Prostate gland (tissue), 2 donors: ENCODE measurements at regions not wholly inside any gene's neighbourhood (a gene's known extent, or its start where the extent isn't known, plus 50 kb on each side); places are given as distances from the start of the nearest gene placed in this dataset.

Experiments used
- CTCF ChIP-seq, 4 experiments: fragments of 200-600 bp in 2 of 4; fragments of 450-650 bp in 2 of 4; sonication (generic) in 2 of 4; IDR thresholded peaks; 1 replicate in 3 of 4; 2 replicates in 1 of 4; pipeline ENCODE4 v1.5.1; 2016 to 2019; ENCODE audit warnings: antibody characterized with exemption in 4 of 4, mild to moderate bottlenecking in 2 of 4, moderate library complexity in 2 of 4
- POLR2AphosphoS5 ChIP-seq: sonication (generic); formaldehyde crosslinking; IDR thresholded peaks from one replicate; pipeline ENCODE4 v1.6.1; 2017; ENCODE audit warnings: antibody characterized with exemption

- TF ChIP-seq CTCF (IDR thresholded peaks at IDR 0.05) (no peak), POLR2AphosphoS5 (no peak)
These were observed 225.7 kb upstream of the NPVF start for GRCh38 chr7:25454020-25454419.
